Activated naive CD8-positive, alpha-beta T cell treated with anti-CD3 and anti-CD28 coated beads, Interleukin-2, amount 50 U/mL, for 24 hours (primary cell): ENCODE measurements at regions not wholly inside any gene's neighbourhood (a gene's known extent, or its start where the extent isn't known, plus 50 kb on each side); places are given as distances from the start of the nearest gene placed in this dataset.

Experiments
- ATAC-seq: fragments of 150-1000 bp; cut with Tn5 transposase; one replicate; pipeline ENCODE4 v1.10.0; 2021
- DNase-seq: peaks from one replicate; pipeline ENCODE4 v3.0.0; 2021
- H3K27ac Mint-ChIP-seq: one replicate; pipeline ENCODE4 v1.8.0; 2021; ENCODE audit warnings: mild to moderate bottlenecking, mixed read lengths
- H3K27me3 Mint-ChIP-seq: one replicate; pipeline ENCODE4 v1.8.0; 2021; ENCODE audit warnings: mixed read lengths
- H3K36me3 Mint-ChIP-seq: one replicate; pipeline ENCODE4 v1.8.0; 2021; ENCODE audit warnings: low read depth, mixed read lengths
- H3K4me1 Mint-ChIP-seq: one replicate; pipeline ENCODE4 v1.8.0; 2021; ENCODE audit warnings: mixed read lengths
- H3K4me3 Mint-ChIP-seq: one replicate; pipeline ENCODE4 v1.8.0; 2021; ENCODE audit warnings: mild to moderate bottlenecking, moderate library complexity, mixed read lengths
- H3K9me3 Mint-ChIP-seq: one replicate; pipeline ENCODE4 v1.8.0; 2021; ENCODE audit warnings: mixed read lengths

DNA sequence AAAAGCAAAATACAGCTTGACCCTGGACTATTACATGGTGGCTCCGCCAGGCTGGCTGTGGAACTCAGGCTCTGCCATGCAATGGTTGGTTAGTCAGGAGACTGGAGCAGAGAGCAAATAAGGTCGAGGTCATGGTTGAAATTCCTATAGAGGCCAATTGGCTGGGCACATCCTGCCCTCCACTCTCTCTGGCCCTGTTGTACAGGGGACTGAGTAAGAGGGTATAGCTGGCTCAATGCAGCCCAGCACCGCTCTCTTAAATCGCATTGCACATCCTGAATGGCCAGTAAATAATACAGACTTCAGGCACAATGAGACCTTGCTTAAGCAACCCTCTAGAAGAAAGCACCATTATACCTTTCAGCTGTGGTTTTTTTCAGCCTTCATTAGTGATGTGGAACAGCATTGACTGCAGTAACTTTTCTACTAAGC is 59.3 kb upstream of the PPP2R5A start:
- Mint-ChIP-seq H3K4me1 (peaks cover 29% of the 10 kb centered on the region), H3K9me3 (no peaks in the 10 kb centered on the region), H3K27ac (peak overlapping the region; percentile 35), H3K36me3 (no peaks in the 10 kb centered on the region), H3K27me3 (no peaks in the 10 kb centered on the region), H3K4me3 (no peak overlapping the region)
- ATAC-seq (peak; percentile 16), DNase-seq (no peak)

DNA sequence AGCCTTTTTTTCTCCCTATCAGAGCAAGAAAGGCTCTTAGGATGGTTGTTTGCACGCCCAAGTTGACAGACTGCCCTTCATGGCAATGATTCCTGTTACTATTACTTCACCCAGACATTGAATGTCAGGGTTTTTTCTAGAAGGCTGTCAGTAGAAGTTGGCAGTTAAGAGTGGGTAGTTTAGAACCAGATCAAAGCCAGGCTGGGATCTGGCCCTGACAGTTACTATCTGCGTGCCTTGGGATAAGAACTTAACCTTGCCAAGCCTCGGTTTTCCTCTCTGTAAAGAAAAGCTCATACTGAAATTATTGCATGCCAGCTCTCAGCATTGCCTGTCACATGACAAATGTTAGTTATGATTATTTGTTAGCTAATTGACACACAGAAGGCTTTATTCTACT is 58.7 kb upstream of the PPP2R5A start:
- peak overlapping the region; percentile 32 for H3K27ac Mint-ChIP-seq
- ATAC-seq (no peak), DNase-seq (no peak)
- peaks cover 29% of the 10 kb centered on the region for H3K4me1 Mint-ChIP-seq
- H3K27me3 Mint-ChIP-seq, result no peaks in the 10 kb centered on the region
- no peaks in the 10 kb centered on the region for H3K36me3 Mint-ChIP-seq
- H3K9me3 Mint-ChIP-seq, result no peaks in the 10 kb centered on the region
- H3K4me3 Mint-ChIP-seq, result no peak overlapping the region

DNA sequence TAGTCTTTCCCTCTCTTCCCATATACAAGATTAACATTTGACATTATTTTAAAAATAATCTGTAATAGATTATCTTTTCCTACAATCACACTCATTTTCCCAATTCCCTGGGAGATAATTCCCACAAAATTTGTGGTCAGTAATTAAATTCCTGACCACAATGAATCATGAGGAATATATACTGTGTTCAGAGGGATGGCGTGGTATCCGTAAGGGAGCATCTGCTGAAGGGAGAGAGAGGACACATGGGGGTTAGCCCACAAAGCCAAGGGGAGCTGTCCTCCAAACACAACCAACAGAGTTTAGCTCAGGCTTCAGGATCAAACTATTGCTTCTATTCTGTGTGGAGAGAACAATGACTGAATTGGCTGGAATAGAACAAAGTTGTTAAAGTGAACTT is 57.1 kb upstream of the PPP2R5A start:
- ATAC-seq, result no peak
- Mint-ChIP-seq H3K36me3 (no peaks in the 10 kb centered on the region), H3K4me1 (peaks cover 40% of the 10 kb centered on the region), H3K27ac (no peak overlapping the region), H3K9me3 (no peaks in the 10 kb centered on the region), H3K27me3 (no peaks in the 10 kb centered on the region), H3K4me3 (no peak overlapping the region)
- DNase-seq, result no peak

DNA sequence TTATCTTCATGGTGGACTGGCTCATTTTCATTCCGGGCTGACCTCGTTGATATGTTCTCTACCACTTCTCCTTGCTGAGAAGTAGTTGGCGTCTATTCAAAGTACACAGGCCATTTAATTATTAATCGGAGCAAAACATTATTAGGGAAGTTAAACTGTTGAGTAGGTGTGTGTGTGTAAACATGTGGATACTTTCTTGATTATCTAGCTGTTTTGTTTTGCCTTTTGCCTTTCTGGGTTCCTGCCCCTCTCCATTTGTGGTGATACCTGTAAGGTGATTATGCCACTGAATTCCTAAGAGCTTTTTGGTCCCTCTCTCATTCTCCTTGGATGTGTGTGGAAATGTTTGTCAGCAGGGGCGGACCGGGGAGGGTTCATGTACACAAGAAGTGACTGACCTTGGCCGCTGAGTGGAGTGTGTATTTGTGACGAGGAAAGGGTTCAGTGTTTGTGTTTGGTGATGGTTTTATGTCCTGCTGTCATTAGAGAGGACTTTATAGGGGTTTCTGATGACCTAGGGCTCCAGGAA is 56.6 kb upstream of the PPP2R5A start:
- Mint-ChIP-seq H3K9me3 (no peaks in the 10 kb centered on the region), H3K27me3 (no peaks in the 10 kb centered on the region), H3K36me3 (no peaks in the 10 kb centered on the region), H3K4me1 (peaks cover 46% of the 10 kb centered on the region), H3K4me3 (no peak overlapping the region), H3K27ac (no peak overlapping the region)
- DNase-seq (no peak), ATAC-seq (no peak)

DNA sequence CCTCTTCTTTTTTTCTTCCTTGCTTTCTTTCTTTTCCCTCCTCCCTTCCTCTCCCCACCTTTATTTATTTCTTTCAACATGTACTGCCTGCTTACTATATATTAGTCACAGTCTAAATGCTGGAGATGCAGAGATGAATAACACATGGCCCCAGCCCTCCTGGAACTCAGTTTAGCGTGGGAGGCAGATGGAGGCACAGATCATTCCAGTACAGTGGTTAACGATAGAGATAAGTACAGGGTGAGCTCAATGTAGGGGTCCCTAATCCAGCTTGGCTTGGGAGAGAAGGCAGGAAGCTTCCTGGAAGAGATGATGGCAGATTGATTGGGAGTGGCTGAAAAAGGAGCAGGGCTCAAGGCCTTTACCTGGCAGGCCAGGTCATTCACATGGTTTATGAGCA is 55.6 kb upstream of the PPP2R5A start:
- Mint-ChIP-seq H3K4me3 (no peak overlapping the region), H3K9me3 (no peaks in the 10 kb centered on the region), H3K27me3 (no peaks in the 10 kb centered on the region), H3K4me1 (peaks cover 50% of the 10 kb centered on the region), H3K27ac (no peak overlapping the region), H3K36me3 (no peaks in the 10 kb centered on the region)
- ATAC-seq, result no peak
- DNase-seq, result no peak

DNA sequence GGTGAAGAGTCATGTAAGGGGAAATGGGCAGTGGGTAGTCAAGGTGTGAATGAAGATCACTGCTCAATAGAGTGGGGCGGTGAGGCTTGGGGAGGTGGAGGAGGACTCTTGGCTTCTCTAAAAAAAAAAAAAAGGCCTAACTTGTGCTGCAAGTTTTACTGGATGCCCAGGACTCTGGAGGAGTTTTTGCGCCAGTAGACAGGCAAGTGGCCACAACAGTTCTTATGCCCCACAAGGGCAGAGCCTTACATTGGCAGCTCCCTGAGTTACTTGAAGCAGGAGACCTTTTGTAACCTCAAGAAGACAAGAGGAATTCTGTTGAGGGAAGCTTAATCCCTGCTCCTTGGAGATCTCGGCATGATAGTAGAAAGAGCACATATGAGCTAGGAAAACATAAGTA is 54.9 kb upstream of the PPP2R5A start:
- Mint-ChIP-seq H3K36me3 (no peaks in the 10 kb centered on the region), H3K4me1 (peaks cover 50% of the 10 kb centered on the region), H3K4me3 (no peak overlapping the region), H3K27ac (no peak overlapping the region), H3K27me3 (no peaks in the 10 kb centered on the region), H3K9me3 (no peaks in the 10 kb centered on the region)
- DNase-seq, result no peak
- no peak for ATAC-seq

DNA sequence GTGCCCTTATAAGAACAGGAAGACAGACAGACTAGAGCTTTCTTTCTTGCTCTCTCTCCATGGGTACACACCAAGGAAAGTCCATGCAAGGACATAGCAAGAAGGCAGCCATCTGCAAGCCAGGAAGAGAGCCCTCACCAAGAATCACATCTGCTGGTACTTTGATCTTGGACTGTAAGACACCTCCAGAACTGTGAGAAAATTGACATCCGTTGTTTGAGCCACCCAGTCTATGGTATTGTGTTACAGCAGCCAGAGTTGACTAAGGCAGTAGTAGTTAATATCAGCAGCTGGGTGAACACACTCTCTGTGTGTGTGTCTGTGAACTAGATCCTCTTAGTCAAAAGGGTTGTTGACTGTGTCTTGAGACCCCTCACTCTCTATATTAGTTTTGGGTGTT is 53.8 kb upstream of the PPP2R5A start:
- no peak for DNase-seq
- no peaks in the 10 kb centered on the region for H3K27me3 Mint-ChIP-seq
- H3K27ac Mint-ChIP-seq, result no peak overlapping the region
- no peaks in the 10 kb centered on the region for H3K9me3 Mint-ChIP-seq
- no peaks in the 10 kb centered on the region for H3K36me3 Mint-ChIP-seq
- H3K4me1 Mint-ChIP-seq, result peaks cover 43% of the 10 kb centered on the region
- H3K4me3 Mint-ChIP-seq, result no peak overlapping the region
- ATAC-seq, result no peak

DNA sequence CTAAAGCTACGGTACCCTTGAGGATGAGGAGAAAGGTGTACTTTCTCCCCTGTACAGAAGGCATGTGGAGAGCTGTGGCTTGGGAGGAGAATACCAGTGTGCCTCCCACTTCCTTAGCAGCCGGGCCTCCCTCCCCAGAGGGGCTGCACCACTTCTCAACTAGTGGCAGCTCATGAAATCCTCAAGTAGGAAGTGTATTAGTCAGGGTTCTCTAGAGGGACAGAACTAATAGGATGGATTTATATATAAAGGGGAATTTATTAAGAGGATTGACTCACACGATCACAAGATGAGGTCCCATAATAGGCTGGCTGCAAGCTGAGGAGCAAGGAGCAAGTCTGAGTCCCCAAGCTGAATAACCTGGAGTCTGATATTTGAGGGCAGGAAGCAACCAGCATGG is 53.1 kb upstream of the PPP2R5A start:
- no peak for ATAC-seq
- Mint-ChIP-seq H3K36me3 (no peaks in the 10 kb centered on the region), H3K4me3 (no peak overlapping the region), H3K4me1 (peaks cover 41% of the 10 kb centered on the region), H3K27me3 (no peaks in the 10 kb centered on the region), H3K27ac (no peak overlapping the region), H3K9me3 (no peaks in the 10 kb centered on the region)
- no peak for DNase-seq

DNA sequence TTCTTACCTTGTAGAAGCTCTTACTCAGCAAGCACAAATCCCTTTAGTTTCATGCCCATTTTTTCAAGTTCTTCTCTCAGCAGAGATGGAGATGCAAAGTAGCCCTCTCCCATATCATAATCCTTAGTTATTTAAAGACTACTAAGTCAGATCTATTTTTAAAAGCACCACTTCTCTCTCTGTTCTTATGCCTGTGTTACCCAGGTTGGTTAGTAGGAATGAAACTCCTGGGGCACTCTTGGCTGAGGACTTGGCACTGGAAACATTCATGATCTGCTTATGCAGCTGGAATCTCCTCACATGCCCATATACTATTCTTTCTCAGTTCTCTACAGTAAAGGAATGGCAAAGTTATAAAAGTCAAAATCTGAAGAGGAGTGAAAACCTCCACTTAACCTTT is 51.9 kb upstream of the PPP2R5A start:
- ATAC-seq (no peak), DNase-seq (no peak)
- no peaks in the 10 kb centered on the region for H3K27me3 Mint-ChIP-seq
- no peaks in the 10 kb centered on the region for H3K36me3 Mint-ChIP-seq
- H3K27ac Mint-ChIP-seq, result no peak overlapping the region
- no peaks in the 10 kb centered on the region for H3K9me3 Mint-ChIP-seq
- H3K4me1 Mint-ChIP-seq, result peaks cover 49% of the 10 kb centered on the region
- no peak overlapping the region for H3K4me3 Mint-ChIP-seq

DNA sequence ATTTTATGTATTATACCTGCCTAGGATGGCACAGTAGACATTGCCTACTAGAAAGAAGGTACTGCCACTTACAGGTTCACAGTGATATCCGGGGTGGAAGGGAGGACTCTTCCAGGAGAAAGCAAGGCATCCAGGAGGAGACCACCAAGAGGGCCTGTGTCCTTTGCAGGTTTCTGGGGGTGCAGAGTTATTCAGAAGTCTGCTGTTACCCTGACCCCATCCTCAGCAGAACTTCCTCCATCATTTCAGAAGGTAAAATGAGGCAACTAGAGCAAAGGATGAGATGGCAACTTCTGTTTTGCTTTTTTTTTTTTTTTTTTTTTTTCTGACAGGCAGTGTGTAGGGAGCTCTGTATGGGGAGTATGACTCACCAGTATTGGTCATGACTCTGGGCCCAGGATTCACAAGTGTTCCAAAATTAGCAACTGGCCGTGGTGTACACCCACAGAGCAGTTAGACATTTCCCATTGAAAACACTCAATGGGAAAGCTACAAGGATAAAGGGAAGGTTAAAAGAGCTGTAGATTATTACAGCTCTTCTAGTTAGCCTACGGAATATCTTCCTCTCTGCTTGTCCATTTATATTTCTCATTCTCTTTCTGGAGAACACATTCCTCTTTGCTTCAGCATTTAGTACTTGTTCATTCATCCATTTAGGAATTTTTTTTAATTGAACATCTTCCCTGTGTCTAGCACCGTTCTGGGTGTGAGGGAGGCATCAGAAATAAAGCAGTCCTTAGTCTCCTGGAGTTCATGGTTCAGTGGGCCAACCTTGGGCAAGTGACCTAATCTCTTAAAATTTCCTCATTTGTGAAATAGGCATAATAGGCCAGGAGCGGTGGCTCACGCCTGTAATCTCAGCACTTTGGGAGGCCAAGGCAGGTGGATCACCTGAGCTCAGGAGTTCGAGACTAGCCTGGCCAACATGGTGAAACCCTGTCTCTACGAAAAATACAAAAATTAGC is 50.5 kb upstream of the PPP2R5A start:
- peak; percentile 30 for DNase-seq
- Mint-ChIP-seq H3K4me3 (peak overlapping the region; percentile 32), H3K27me3 (peaks cover 2% of the 10 kb centered on the region), H3K36me3 (no peaks in the 10 kb centered on the region), H3K4me1 (peaks cover 52% of the 10 kb centered on the region), H3K9me3 (no peaks in the 10 kb centered on the region), H3K27ac (peak overlapping the region; percentile 77)
- peak; percentile 91 for ATAC-seq
